Liver (tissue), 8 donors: ENCODE measurements at regions not wholly inside any gene's neighbourhood (a gene's known extent, or its start where the extent isn't known, plus 50 kb on each side); places are given as distances from the start of the nearest gene placed in this dataset.
"Not testable (repeated sequence)": the region's sequence is repeated elsewhere in the genome, so short reads cannot be mapped to it uniquely, and the experiment has no call there.

Experiments
- DNase-seq: peaks from one replicate; pipeline ENCODE4 v3.0.0-alpha.2; 2017; ENCODE audit warnings: low spot score
- H3K27ac ChIP-seq, 2 donors: one replicate each; pipeline ENCODE4 v1.7.0; 2013; ENCODE audit warnings: inconsistent platforms in 2 of 2, low read length in 2 of 2, control low read depth in 1 of 2, low read depth in 1 of 2, mild to moderate bottlenecking in 1 of 2
- H3K27me3 ChIP-seq, 4 donors: one replicate each; pipeline versions ENCODE4 v1.6.1 to v1.7.0; 2013; ENCODE audit warnings: low read length in 3 of 4, inconsistent platforms in 1 of 4, mild to moderate bottlenecking in 1 of 4, moderate library complexity in 1 of 4; ENCODE audit not compliant: control insufficient read depth in 4 of 4, insufficient read depth in 4 of 4
- H3K36me3 ChIP-seq, 4 donors: one replicate each; pipeline versions ENCODE4 v1.6.1 to v1.7.0; 2013; ENCODE audit warnings: low read length in 3 of 4, mild to moderate bottlenecking in 3 of 4, low read depth in 1 of 4, moderate library complexity in 1 of 4; ENCODE audit not compliant: control insufficient read depth in 4 of 4, insufficient read depth in 3 of 4
- H3K4me1 ChIP-seq, 4 donors: one replicate each; pipeline versions ENCODE4 v1.6.1 to v1.7.0; 2013; ENCODE audit warnings: low read length in 3 of 4, mild to moderate bottlenecking in 3 of 4, moderate library complexity in 1 of 4; ENCODE audit not compliant: control insufficient read depth in 4 of 4, insufficient read depth in 4 of 4
- H3K4me3 ChIP-seq, 3 donors: one replicate each; pipeline versions ENCODE4 v1.6.1 to v1.7.0; 2013; ENCODE audit warnings: low read length in 3 of 3, control low read depth in 1 of 3, low read depth in 1 of 3, mild to moderate bottlenecking in 1 of 3
- H3K9ac ChIP-seq, 2 donors: one replicate each; pipeline ENCODE4 v1.7.0; 2013; ENCODE audit warnings: low read length in 2 of 2, mild to moderate bottlenecking in 2 of 2, moderate library complexity in 2 of 2, control low read depth in 1 of 2, low read depth in 1 of 2
- H3K9me3 ChIP-seq, 4 donors: one replicate each; pipeline versions ENCODE4 v1.6.1 to v1.7.0; 2013; ENCODE audit warnings: low read length in 3 of 4; ENCODE audit not compliant: control insufficient read depth in 4 of 4
- CTCF ChIP-seq: fragments of 150-350 bp; IDR thresholded peaks from 2 replicates; pipeline ENCODE4 v1.5.1; 2017; ENCODE audit warnings: improper control_type of control experiment, low read depth, low read length; ENCODE audit not compliant: missing input control
- EGR1 ChIP-seq, 2 donors: IDR thresholded peaks; 2 replicates each; pipeline ENCODE4 v1.6.1; 2016 to 2018; ENCODE audit warnings: antibody characterized with exemption in 2 of 2, low read depth in 2 of 2
- JUND ChIP-seq, 2 donors: IDR thresholded peaks; 2 replicates each; pipeline ENCODE4 v1.6.1; 2016; ENCODE audit warnings: antibody characterized with exemption in 2 of 2
- RAD21 ChIP-seq, 2 donors: IDR thresholded peaks; 2 replicates each; pipeline ENCODE4 v1.6.1; 2016; ENCODE audit warnings: antibody characterized with exemption in 2 of 2, mild to moderate bottlenecking in 2 of 2
- REST ChIP-seq: IDR thresholded peaks from 2 replicates; pipeline ENCODE4 v1.6.1; 2016; ENCODE audit warnings: antibody characterized with exemption, mild to moderate bottlenecking
- RXRA ChIP-seq, 2 donors: IDR thresholded peaks; 2 replicates each; pipeline ENCODE4 v1.6.1; 2017 to 2018; ENCODE audit warnings: antibody characterized with exemption in 2 of 2, mild to moderate bottlenecking in 1 of 2
- WGBS: extraction: QIAGEN DNeasy Blood & Tissue Kit; methylation state at CpG from one replicate; pipeline ENCODE4 v1.1.7; 2013; 5-methylcytosine and 5-hydroxymethylcytosine counted together
- TF ChIP-seq, protein P1 (sequence below): IDR thresholded peaks from 2 replicates; pipeline ENCODE4 v1.6.1; 2016; ENCODE audit warnings: antibody characterized with exemption
- TF ChIP-seq, protein P2 (sequence below): IDR thresholded peaks from 2 replicates; pipeline ENCODE4 v1.6.1; 2016; ENCODE audit warnings: antibody characterized with exemption
- donor health status: healthy.
- donor health status: healthy.
- donor health status: healthy.
- donor health status: healthy.
- donor health status: healthy.

- no peak for TF ChIP-seq EGR1 (IDR thresholded peaks at IDR 0.05; ENCODE audit: low read depth in 2 of 2)
Measured at GRCh38 chr9:90219548-90220118, 423.0 kb downstream of the DIRAS2 start (continued).

- not testable (repeated sequence) for DNase-seq, H3K36me3 ChIP-seq, H3K27ac ChIP-seq, H3K9me3 ChIP-seq, H3K4me3 ChIP-seq, H3K4me1 ChIP-seq, H3K27me3 ChIP-seq, H3K9ac ChIP-seq
- 75% methylated on average over 18 of the region's 18 CpGs for WGBS
Measured at GRCh38 chr9:90221899-90222298, 420.7 kb downstream of the DIRAS2 start.

GRCh38 chr9:90226839-90227338 lies 415.7 kb downstream of the DIRAS2 start:
- H3K9me3 ChIP-seq, H3K9ac ChIP-seq, DNase-seq, H3K4me1 ChIP-seq, H3K36me3 ChIP-seq, H3K27me3 ChIP-seq, H3K4me3 ChIP-seq, H3K27ac ChIP-seq: not testable (repeated sequence)
- WGBS = 36% methylated on average over 10 of the region's 10 CpGs
- TF ChIP-seq RAD21 (IDR thresholded peaks at IDR 0.05) = peak; percentile 81 to 82
- peak; percentile 53 for TF ChIP-seq CTCF
- TF ChIP-seq JUND (IDR thresholded peaks at IDR 0.05) = peak; percentile 44 to 72
- TF ChIP-seq RXRA (IDR thresholded peaks at IDR 0.05) = peak in 1 of 2 donors; percentile 40

DNA sequence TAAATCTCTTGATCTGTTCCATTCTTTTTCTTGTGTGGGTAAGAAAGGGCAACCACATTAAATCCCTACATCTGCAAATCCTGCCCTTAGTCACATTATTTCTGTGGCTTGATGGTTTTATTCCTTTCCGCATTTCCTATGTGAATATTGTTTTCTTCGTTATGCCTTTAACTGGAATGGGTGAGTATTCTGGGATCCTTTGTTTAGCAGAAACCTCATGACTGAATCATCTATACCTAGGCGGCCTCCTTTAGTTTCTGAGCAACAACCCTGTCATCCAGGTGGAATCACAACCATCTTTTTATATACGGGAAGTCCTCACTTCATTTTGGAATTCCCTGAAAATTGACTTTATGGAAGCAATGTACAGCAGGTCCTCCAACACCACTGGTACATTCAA lies 409.5 kb downstream of the DIRAS2 start:
- H3K4me1 ChIP-seq, DNase-seq, H3K27ac ChIP-seq, H3K9ac ChIP-seq, H3K4me3 ChIP-seq, H3K27me3 ChIP-seq, H3K36me3 ChIP-seq, H3K9me3 ChIP-seq: not testable (repeated sequence)
- WGBS = 83% methylated on average over 4 of the region's 4 CpGs

DNA sequence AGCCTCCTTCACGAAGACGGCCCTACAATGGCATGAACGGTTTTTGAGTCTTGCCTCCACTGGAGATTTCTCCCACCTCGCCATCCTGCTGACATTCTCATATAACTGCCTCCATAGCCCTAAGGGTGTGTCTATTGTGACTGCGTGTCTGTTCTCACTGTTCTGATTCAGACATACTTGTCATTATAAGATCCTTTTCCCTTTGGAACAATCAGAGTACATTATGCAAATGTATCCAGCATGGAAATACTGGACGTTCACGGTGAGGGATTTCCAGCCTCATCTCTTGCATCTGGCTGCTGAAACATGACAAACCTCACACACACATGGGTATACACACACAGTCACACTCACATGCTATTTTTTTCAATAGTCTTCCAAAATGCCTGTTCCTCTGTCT lies 402.1 kb downstream of the DIRAS2 start:
- Histone ChIP-seq H3K4me1 (no peaks in the 10 kb centered on the region), H3K27me3 (peaks cover 0 to 3% (median 0%) of the 10 kb centered on the region in 4 donors), H3K4me3 (no peak overlapping the region), H3K27ac (no peak overlapping the region), H3K9ac (no peak overlapping the region), H3K36me3 (no peaks in the 10 kb centered on the region), H3K9me3 (no peaks in the 10 kb centered on the region)
- no peak for DNase-seq
- TF ChIP-seq EGR1 (IDR thresholded peaks at IDR 0.05; ENCODE audit: low read depth in 2 of 2) = no peak
- no peak for TF ChIP-seq CTCF
- no peak for TF ChIP-seq JUND (IDR thresholded peaks at IDR 0.05)
- TF ChIP-seq, protein P1, sequence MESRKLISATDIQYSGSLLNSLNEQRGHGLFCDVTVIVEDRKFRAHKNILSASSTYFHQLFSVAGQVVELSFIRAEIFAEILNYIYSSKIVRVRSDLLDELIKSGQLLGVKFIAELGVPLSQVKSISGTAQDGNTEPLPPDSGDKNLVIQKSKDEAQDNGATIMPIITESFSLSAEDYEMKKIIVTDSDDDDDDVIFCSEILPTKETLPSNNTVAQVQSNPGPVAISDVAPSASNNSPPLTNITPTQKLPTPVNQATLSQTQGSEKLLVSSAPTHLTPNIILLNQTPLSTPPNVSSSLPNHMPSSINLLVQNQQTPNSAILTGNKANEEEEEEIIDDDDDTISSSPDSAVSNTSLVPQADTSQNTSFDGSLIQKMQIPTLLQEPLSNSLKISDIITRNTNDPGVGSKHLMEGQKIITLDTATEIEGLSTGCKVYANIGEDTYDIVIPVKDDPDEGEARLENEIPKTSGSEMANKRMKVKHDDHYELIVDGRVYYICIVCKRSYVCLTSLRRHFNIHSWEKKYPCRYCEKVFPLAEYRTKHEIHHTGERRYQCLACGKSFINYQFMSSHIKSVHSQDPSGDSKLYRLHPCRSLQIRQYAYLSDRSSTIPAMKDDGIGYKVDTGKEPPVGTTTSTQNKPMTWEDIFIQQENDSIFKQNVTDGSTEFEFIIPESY = no peak
- TF ChIP-seq, protein P2, sequence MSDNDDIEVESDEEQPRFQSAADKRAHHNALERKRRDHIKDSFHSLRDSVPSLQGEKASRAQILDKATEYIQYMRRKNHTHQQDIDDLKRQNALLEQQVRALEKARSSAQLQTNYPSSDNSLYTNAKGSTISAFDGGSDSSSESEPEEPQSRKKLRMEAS = no peak
- TF ChIP-seq REST = no peak
- 86% methylated on average over 7 of the region's 7 CpGs for WGBS
